ENCODE measurements at regions not wholly inside any gene's neighbourhood (a gene's known extent, or its start where the extent isn't known, plus 50 kb on each side); places are given as distances from the start of the nearest gene placed in this dataset.

DNA sequence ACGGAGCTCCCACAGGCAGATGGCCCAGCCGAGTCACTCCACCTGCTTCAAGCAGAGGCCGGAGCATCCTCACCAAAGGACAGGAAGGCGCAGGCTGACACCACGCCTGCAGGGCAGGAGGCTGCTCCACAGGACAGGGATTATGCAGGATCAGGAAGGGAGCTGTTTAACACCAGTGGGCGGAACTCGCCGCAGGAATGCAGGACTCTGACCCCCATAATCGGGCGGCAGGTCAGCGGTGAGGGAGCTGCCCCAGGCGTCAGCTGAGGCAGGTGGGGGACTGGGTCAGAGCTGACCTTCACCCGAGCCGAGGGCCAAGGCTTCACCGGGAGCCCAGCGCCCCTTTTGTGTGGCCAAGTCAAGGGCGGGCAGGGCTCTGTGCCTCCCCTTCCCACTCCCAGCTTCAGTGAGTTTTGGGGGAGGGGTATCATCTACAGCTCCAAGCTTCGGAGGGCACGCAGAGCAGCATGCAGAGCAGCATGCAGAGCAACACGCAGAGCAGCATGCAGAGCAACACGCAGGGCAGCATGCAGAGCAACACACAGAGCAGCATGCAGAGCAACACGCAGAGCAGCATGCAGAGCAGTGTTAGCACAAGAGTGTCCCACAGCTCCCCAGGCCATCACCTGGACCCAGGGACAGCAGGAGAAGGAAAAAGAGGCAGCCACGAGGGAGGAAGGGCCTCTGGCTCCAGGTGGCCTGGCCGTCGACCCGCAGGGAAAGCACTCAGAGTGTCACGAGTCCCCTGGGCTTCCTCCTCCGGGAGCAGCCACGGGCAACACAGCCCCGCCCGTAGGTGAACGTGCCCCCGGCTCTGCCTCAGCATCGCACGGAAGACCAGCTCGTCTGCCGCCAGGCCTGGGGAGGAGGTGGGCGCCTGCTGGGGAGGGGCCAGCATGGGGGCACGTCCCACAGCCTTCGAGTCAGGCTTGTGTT, 151.7 kb upstream of the PPP2R2D start:
- TF ChIP-seq CTCF (IDR thresholded peaks at IDR 0.05; ENCODE audit: insufficient read depth, low read length, poor library complexity, severe bottlenecking): no peak
- DNase-seq (ENCODE audit: low read depth): no peak
- Histone ChIP-seq H3K4me3 (ENCODE audit: low read depth, low read length) (no peak overlapping the region), H3K27me3 (ENCODE audit: control insufficient read depth, insufficient read depth, low read length) (peaks cover 6% of the 10 kb centered on the region), H3K36me3 (ENCODE audit: control insufficient read depth, insufficient read depth, low read length) (no peaks in the 10 kb centered on the region)

DNA sequence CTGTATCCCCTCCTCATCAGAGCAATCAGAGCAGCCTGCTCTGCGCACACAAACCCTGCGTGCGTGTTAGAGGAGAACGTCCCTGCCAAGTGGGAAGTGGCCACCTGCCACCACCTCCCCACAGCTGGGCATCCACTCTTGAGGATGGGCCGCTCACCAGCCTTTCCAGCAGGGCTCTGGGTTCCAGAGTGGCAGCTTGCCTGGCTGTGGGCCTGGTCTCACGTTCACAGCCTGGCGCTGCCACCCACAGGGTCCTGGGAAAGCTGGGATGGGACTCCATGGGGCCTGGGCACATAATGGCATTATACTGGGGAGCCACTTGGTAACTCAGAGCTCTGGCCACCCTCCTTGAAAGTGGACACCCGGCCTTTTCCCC, 151.1 kb upstream of the PPP2R2D start:
- Histone ChIP-seq H3K4me3 (ENCODE audit: low read depth, low read length) (no peak overlapping the region), H3K27me3 (ENCODE audit: control insufficient read depth, insufficient read depth, low read length) (peaks cover 6% of the 10 kb centered on the region), H3K36me3 (ENCODE audit: control insufficient read depth, insufficient read depth, low read length) (no peaks in the 10 kb centered on the region)
- TF ChIP-seq CTCF (IDR thresholded peaks at IDR 0.05; ENCODE audit: insufficient read depth, low read length, poor library complexity, severe bottlenecking): no peak
- DNase-seq (ENCODE audit: low read depth): no peak

DNA sequence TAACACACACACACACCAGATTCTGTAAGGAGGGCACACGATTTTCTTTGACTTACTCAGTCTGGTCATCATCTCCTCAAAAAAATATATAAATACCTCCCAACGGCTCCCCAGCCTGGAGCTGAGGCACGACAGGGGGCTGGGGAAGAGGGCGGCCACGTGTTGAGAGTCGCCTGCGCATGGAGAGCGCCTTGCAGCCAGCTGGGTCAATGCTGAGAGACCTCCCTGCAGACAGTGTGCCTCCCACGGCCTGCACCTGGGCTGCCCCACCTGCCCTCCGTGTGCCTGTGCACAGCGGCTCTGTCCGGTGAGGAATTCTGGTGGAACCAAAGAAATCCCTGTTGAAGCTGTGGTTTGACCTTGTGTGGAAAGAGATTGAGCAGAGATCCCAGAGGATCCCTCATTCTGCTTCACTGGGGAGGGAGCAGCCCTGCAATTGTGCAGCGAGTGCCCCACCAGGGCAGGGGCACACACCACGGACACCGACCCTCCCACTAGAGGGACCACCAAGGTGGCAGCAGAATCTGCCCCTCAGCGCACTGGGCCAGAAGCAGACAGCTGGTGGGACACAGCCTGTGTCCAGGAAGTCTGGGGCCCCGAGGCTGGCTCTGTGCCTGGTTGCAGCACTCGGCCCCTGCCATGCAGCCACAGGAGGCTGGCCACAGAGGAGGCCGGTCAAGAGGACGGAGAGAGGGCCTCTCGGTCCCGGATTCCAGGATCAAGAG, 150.5 kb upstream of the PPP2R2D start:
- DNase-seq (ENCODE audit: low read depth): no peak
- peaks cover 6% of the 10 kb centered on the region for H3K27me3 ChIP-seq (ENCODE audit: control insufficient read depth, insufficient read depth, low read length)
- no peaks in the 10 kb centered on the region for H3K36me3 ChIP-seq (ENCODE audit: control insufficient read depth, insufficient read depth, low read length)
- TF ChIP-seq CTCF (IDR thresholded peaks at IDR 0.05; ENCODE audit: insufficient read depth, low read length, poor library complexity, severe bottlenecking): no peak
- no peak overlapping the region for H3K4me3 ChIP-seq (ENCODE audit: low read depth, low read length)

GRCh38 chr10:131750973-131751826, 149.6 kb upstream of the PPP2R2D start:
- DNase-seq (ENCODE audit: low read depth): no peak

More at GRCh38 chr10:131750973-131751826, 149.6 kb upstream of the PPP2R2D start:
- Histone ChIP-seq H3K27me3 (ENCODE audit: control insufficient read depth, insufficient read depth, low read length) (peaks cover 6% of the 10 kb centered on the region), H3K36me3 (ENCODE audit: control insufficient read depth, insufficient read depth, low read length) (no peaks in the 10 kb centered on the region), H3K4me3 (ENCODE audit: low read depth, low read length) (no peak overlapping the region)
- TF ChIP-seq CTCF (IDR thresholded peaks at IDR 0.05; ENCODE audit: insufficient read depth, low read length, poor library complexity, severe bottlenecking): no peak

Measured in kidney epithelial cell (primary cell).